Non-pigmented ciliary epithelial cell (primary cell): ENCODE measurements at regions not wholly inside any gene's neighbourhood (a gene's known extent, or its start where the extent isn't known, plus 50 kb on each side); places are given as distances from the start of the nearest gene placed in this dataset.

ENCODE experiments used
- DNase-seq: peaks from one replicate; pipeline ENCODE4 v3.0.0-alpha.2; 2010; ENCODE audit warnings: low read depth

DNA sequence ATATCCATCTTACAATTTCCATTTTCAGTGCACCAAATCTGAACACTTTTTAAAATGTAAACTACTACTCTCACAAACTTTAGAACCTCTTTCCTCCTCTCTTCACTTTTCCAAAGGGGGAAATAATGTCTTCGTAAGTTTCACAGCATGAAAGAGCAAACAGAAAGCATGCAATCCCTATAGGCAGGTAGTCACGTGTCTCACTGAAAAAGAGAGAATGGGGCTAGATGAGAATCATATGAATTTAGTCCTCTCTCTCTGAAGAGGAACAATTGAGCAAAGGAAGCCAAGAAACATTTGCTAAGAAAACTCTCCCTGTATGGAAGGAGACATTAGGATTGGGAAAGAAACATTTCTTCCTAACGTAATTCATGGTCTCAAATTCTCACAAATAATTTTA, 613.9 kb downstream of the PLA2G4A start:
- DNase-seq = no peak

DNA sequence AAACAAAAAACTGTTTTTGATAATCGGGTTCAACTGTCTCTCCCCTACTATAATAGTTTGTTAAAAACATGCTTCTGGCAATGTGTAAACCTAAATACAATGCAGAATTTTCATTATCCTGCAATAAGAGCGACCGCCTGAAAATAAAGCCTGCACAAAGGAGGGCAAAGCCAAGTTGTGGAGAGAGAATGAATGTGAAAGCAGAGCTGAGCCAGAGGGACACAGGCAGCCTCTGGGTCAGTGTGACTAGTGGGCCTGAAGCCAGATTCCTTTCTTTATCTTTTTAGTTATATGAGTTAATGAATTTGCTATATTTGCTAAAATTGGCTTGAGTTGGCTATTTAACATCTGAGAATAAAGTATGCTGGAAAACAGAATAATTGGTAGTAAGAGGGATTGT, 615.2 kb downstream of the PLA2G4A start:
- no peak for DNase-seq

DNA sequence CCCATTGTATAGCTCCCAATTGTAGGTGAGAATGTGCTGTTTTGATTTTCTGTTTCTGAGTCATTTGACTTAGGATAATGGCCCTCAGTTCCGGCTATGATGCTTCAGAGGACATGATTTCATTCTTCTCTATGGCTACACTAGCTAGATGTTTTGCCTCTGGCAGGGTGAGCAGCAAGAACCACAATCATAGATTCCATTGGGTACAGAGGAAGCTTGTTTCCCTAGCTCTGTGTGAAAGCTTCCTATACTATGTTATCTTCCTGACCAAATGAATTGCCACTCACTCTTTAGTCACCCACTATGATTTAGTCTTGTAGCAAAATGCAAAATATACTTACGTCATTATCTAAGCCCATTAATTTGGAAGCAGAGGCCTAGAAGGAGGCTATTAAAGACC, 616.3 kb downstream of the PLA2G4A start:
- no peak for DNase-seq

DNA sequence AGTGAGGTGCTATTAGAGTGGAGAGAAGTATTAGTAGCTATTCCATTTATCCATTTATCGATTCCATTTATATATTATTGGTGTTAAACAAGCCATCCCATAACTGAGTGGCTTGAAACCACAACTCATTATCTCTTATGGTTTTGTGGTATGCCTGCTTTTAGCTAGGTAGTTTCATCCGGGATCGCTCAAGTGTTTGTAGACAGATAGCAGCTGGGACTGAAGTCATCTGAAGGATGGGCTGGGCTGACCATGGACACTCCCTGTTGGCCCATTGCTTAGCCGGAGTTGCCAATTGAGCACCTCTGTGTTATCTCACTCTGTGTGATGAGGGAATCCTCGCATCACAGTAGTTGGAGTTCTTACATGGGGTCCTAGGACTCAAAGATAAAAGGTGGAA, 622.5 kb downstream of the PLA2G4A start:
- DNase-seq = no peak

DNA sequence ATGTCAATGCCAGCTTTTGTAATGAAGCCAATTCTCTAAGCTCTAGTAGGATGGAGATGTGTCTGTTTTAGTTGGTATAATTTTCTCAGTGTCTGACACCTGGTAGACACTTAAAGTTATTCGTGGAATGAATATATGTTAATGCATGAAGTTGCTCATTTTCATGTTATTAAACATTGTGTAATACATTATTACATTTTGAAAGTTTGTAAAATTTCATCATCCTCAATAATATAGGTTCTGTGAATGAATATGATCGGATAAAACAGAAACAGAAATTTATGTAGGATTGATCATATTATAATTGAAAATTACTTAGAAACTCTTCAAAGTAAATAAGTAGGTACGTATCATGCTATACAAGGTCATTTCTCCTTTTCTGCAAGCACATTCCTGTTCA, 625.3 kb downstream of the PLA2G4A start:
- DNase-seq = no peak

DNA sequence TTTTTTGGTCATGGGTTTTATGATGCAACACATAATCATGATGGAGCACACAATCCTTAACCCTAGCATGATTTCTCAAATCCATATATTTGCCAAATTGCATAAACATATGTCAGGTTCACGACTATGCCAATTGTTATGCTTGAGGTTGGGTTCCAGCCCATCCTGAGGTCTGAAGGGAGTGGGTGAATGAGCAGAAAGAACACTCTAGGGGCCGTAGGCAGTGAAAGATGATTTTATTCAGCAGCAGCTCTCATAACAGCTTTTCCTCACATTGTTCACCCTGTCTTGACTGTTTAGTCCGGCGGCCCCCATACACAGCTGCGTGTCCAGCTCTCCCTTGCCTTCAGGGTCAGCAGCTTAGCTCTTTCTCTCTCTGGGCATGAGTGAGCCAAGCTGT, 627.7 kb downstream of the PLA2G4A start:
- no peak for DNase-seq

DNA sequence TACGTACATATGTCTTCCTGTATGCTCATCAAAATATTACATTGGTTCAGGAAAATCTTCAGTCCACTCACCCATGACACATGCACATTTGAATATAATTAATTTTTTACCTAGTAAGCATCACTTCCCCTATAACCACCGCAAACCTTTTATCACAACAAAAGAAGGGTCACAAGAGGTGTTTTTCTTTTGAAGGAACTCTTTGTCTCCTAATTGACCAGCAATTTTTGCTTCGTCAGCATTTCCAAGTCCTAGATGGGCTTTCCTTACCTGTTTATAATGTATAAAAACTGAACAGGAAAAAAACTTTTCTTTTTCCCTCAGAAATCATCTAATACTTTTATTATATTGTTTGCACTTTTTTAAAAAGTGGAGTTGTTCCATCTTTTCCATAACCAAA, 631.3 kb downstream of the PLA2G4A start:
- no peak for DNase-seq

GRCh38 chr1:187464320-187464719, 635.6 kb downstream of the PLA2G4A start:
- DNase-seq = no peak

- no peak for DNase-seq
Observed at GRCh38 chr1:187465441-187465840, 636.7 kb downstream of the PLA2G4A start.

- no peak for DNase-seq
Observed at GRCh38 chr1:187469836-187470235, 641.1 kb downstream of the PLA2G4A start.

- peak; percentile 43 for DNase-seq
Observed at GRCh38 chr1:187471555-187471954, 642.8 kb downstream of the PLA2G4A start.

- DNase-seq = peak; percentile 23
Observed at GRCh38 chr1:187474336-187474735, 645.6 kb downstream of the PLA2G4A start.

GRCh38 chr1:187476671-187477070, 647.9 kb downstream of the PLA2G4A start:
- no peak for DNase-seq

DNA sequence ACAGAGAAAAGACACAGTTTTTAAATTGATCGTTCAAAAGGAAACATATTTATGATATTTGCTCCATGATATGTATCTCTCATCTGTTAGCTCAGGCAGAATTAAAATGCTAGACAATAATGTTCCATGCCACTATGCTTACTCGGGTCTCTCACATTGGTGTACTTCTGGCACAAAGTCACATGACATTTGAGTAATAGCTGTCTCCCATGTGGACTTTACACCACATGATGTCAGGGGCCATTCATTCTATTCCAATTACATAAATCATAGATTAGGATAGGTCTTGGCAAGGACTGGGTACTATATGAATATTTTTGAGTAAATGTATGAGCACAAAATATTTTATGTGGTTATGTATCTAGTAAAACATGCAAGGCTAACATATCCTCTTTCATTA, 648.4 kb downstream of the PLA2G4A start:
- DNase-seq = no peak

- DNase-seq = no peak
Observed at GRCh38 chr1:187477535-187477934, 648.8 kb downstream of the PLA2G4A start.

- DNase-seq = no peak
Observed at GRCh38 chr1:187481581-187482148, 652.9 kb downstream of the PLA2G4A start.

GRCh38 chr1:187490266-187490665, 661.5 kb downstream of the PLA2G4A start:
- DNase-seq = no peak

- DNase-seq = peak; percentile 37
Observed at GRCh38 chr1:187491082-187491720, 662.5 kb downstream of the PLA2G4A start.

- DNase-seq = no peak
Observed at GRCh38 chr1:187498028-187498427, 669.3 kb downstream of the PLA2G4A start.

GRCh38 chr1:187504779-187505178, 676.0 kb downstream of the PLA2G4A start:
- DNase-seq = no peak

DNA sequence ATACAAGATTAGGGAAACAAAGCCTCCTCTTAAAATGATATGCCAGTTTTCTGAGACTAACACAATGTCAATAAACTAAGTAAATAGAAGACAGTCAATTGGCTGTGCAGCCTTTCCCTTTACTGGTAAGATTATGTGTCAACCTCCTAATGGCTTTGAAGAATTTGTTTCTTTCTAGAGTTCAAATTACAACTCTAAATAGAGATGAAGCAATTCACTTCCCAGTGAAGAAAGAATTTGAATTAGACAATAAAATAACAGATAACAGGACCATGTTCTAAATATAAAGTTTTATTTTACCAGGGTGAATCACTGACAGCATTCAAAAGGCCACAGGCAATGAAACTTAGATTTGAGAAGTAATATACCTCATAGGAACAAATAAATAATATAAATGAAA, 680.3 kb downstream of the PLA2G4A start:
- no peak for DNase-seq

DNA sequence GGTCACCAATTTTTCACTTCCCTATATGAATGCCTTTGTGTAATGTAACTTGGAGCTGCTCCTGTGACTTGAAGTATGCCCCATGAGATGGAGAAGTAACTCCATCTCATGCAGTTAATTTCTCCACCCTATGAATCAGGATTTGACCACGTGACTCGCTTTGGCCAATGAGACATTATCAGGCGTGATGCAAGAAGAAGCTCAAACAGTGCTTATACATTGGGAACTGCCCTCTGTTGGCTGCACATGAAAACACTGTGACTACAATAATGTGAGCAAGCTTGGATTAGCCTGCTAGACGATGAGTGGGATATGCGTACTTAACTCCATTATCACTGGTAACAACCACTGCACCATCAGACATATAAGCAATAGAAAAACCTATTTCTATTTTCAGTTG, 684.4 kb downstream of the PLA2G4A start:
- DNase-seq = no peak

- no peak for DNase-seq
Observed at GRCh38 chr1:187514110-187514509, 685.4 kb downstream of the PLA2G4A start.

- no peak for DNase-seq
Observed at GRCh38 chr1:187516874-187517273, 688.1 kb downstream of the PLA2G4A start.
